ENCODE measurements at regions not wholly inside any gene's neighbourhood (a gene's known extent, or its start where the extent isn't known, plus 50 kb on each side); places are given as distances from the start of the nearest gene placed in this dataset.
A peak's percentile ranks its signal among the peaks of the same experiment; 100 is the strongest.

GRCh38 chr1:29675481-29676263 is 439.4 kb downstream of the PTPRU start:
- DNase-seq (ENCODE audit: low spot score in 2 of 2) = peak in 1 of 2 donors; percentile 2

GRCh38 chr1:29674627-29675326 is 438.5 kb downstream of the PTPRU start:
- H3K4me1 ChIP-seq = no peaks in the 10 kb centered on the region
- H3K4me3 ChIP-seq = no peak overlapping the region
- H3K27me3 ChIP-seq = no peaks in the 10 kb centered on the region
- no peak overlapping the region for H3K27ac ChIP-seq
- H3K9me3 ChIP-seq = no peaks in the 10 kb centered on the region
- H3K36me3 ChIP-seq = no peaks in the 10 kb centered on the region
- WGBS, 2 donors = 89 to 93% methylated on average over 6 of the region's 6 CpGs
- DNase-seq (ENCODE audit: low spot score in 2 of 2) = no peak
- no peak for TF ChIP-seq CTCF (IDR thresholded peaks at IDR 0.05)

More at GRCh38 chr1:29675481-29676263, 439.4 kb downstream of the PTPRU start:
- H3K27me3 ChIP-seq = no peaks in the 10 kb centered on the region
- WGBS, 2 donors = 55% methylated on average over 12 of the region's 12 CpGs
- H3K9me3 ChIP-seq = no peaks in the 10 kb centered on the region
- no peak overlapping the region for H3K27ac ChIP-seq
- no peak overlapping the region for H3K4me3 ChIP-seq
- no peaks in the 10 kb centered on the region for H3K4me1 ChIP-seq
- no peak for TF ChIP-seq EP300 (IDR thresholded peaks at IDR 0.05)
- no peak for TF ChIP-seq CTCF (IDR thresholded peaks at IDR 0.05)
- no peak for TF ChIP-seq POLR2A (IDR thresholded peaks at IDR 0.05)
- no peaks in the 10 kb centered on the region for H3K36me3 ChIP-seq

- Histone ChIP-seq H3K27ac (no peak overlapping the region), H3K36me3 (no peaks in the 10 kb centered on the region), H3K27me3 (no peaks in the 10 kb centered on the region), H3K4me3 (no peak overlapping the region), H3K9me3 (no peaks in the 10 kb centered on the region), H3K4me1 (no peaks in the 10 kb centered on the region)
- no peak for TF ChIP-seq POLR2A (IDR thresholded peaks at IDR 0.05)
- TF ChIP-seq CTCF (IDR thresholded peaks at IDR 0.05) = no peak
- TF ChIP-seq EP300 (IDR thresholded peaks at IDR 0.05) = no peak
- DNase-seq (ENCODE audit: low spot score in 2 of 2) = no peak
- WGBS, 2 donors = 68 to 74% methylated on average over 6 of the region's 6 CpGs
These were observed 437.6 kb downstream of the PTPRU start for GRCh38 chr1:29673669-29674626.

GRCh38 chr1:29673228-29673500 is 436.8 kb downstream of the PTPRU start:
- Histone ChIP-seq H3K27ac (no peak overlapping the region), H3K9me3 (no peaks in the 10 kb centered on the region), H3K36me3 (no peaks in the 10 kb centered on the region), H3K4me3 (no peak overlapping the region), H3K4me1 (no peaks in the 10 kb centered on the region), H3K27me3 (no peaks in the 10 kb centered on the region)
- no peak for DNase-seq (ENCODE audit: low spot score in 2 of 2)
- TF ChIP-seq CTCF (IDR thresholded peaks at IDR 0.05) (no peak), EP300 (IDR thresholded peaks at IDR 0.05) (no peak), POLR2A (IDR thresholded peaks at IDR 0.05) (no peak)
